ENCODE measurements at regions not wholly inside any gene's neighbourhood (a gene's known extent, or its start where the extent isn't known, plus 50 kb on each side); places are given as distances from the start of the nearest gene placed in this dataset.

GRCh38 chr2:6545795-6546194 is 319.9 kb downstream of the CMPK2 start (continued):
- TF ChIP-seq ZNF597 (CRISPR knock-in tag; IDR thresholded peaks at IDR 0.05) (no peak), DZIP1 (CRISPR knock-in tag; IDR thresholded peaks at IDR 0.05) (no peak), TOE1 (CRISPR knock-in tag; IDR thresholded peaks at IDR 0.05) (no peak), GATAD2A (CRISPR knock-in tag; IDR thresholded peaks at IDR 0.05) (no peak), SALL1 (CRISPR knock-in tag; IDR thresholded peaks at IDR 0.05) (no peak), FOXJ3 (CRISPR knock-in tag; IDR thresholded peaks at IDR 0.05; ENCODE audit: borderline replicate concordance) (no peak), ZNF776 (CRISPR knock-in tag; IDR thresholded peaks at IDR 0.05) (no peak)

- ChIA-PET POLR2A (no interaction called here), CTCF (ENCODE audit: low intra/inter-chr PET ratio, low total read pairs) (no interaction called here)
- ATAC-seq: no peak
- Histone ChIP-seq H2AFZ (ENCODE audit: low read length) (no peak overlapping the region), H3K4me1 (ENCODE audit: insufficient read depth, low read length) (no peaks in the 10 kb centered on the region), H3K79me2 (ENCODE audit: insufficient read depth, low read length) (no peaks in the 10 kb centered on the region), H3K4me3 (replicated peaks in 1 of 3; ENCODE audit: insufficient read depth in 1 of 3, low read depth in 2 of 3, low read length in 3 of 3) (no peak overlapping the region), H3K36me3 (replicated peaks in 1 of 2; ENCODE audit: control insufficient read depth in 1 of 2, insufficient read depth in 2 of 2, low read length in 2 of 2) (no peaks in the 10 kb centered on the region), H3K4me2 (ENCODE audit: low read depth, low read length) (no peak overlapping the region), H3K9ac (ENCODE audit: insufficient read depth, low read depth, low read length) (no peak overlapping the region), H3K27ac (ENCODE audit: extremely low read length, insufficient read depth, low read length) (no peak overlapping the region), H3K9me3 (ENCODE audit: low read length) (peaks cover 28% of the 10 kb centered on the region; the same call in 1 of the 2 replicates), H3K27me3 (ENCODE audit: control insufficient read depth in 1 of 2, insufficient read depth in 2 of 2, low read length in 2 of 2) (no peaks in the 10 kb centered on the region), H4K20me1 (ENCODE audit: insufficient read depth, low read length) (no peaks in the 10 kb centered on the region)
- 20% methylated on average over 7 of the region's 7 CpGs for WGBS (ENCODE audit: low lambda C conversion rate)
- intact Hi-C loops (cut with micrococcal nuclease; ENCODE audit: unreplicated experiment) (no loop called here), in situ Hi-C loops (cut with HindIII; ENCODE audit: extremely low pct_ligation_motif_present, low pct_unique_long_range_greater_than_20kb) (no loop called here)
- TF ChIP-seq CHD2 (IDR thresholded peaks at IDR 0.05; ENCODE audit: low read depth, low read length): no peak
- no peak for TF ChIP-seq NCOR1 (IDR thresholded peaks at IDR 0.05; ENCODE audit: borderline replicate concordance, low read length)
- TF ChIP-seq ZNF703 (CRISPR knock-in tag; IDR thresholded peaks at IDR 0.05; ENCODE audit: borderline replicate concordance): no peak
- no peak for TF ChIP-seq MIXL1 (CRISPR knock-in tag; IDR thresholded peaks at IDR 0.05)
- TF ChIP-seq NRL (CRISPR knock-in tag; IDR thresholded peaks at IDR 0.05; ENCODE audit: borderline replicate concordance): no peak
- no peak for TF ChIP-seq ZFP62 (CRISPR knock-in tag; IDR thresholded peaks at IDR 0.05)
- no peak for TF ChIP-seq NFE2L2 (IDR thresholded peaks at IDR 0.05; ENCODE audit: low read length)
- TF ChIP-seq ZNF770 (CRISPR knock-in tag; IDR thresholded peaks at IDR 0.05): no peak
- TF ChIP-seq ZNF589 (CRISPR knock-in tag; conservative IDR thresholded peaks at IDR 0.05): no peak
- no peak for TF ChIP-seq ZMYM4 (CRISPR knock-in tag; IDR thresholded peaks at IDR 0.05)
- no peak for TF ChIP-seq NCOA5 (CRISPR knock-in tag; IDR thresholded peaks at IDR 0.05)
- no peak for TF ChIP-seq ZNF558 (CRISPR knock-in tag; IDR thresholded peaks at IDR 0.05; ENCODE audit: borderline replicate concordance)
- no peak for TF ChIP-seq YEATS4 (CRISPR knock-in tag; IDR thresholded peaks at IDR 0.05; ENCODE audit: borderline replicate concordance)
- no peak for FAIRE-seq
- no peak for DNase-seq (ENCODE audit: low spot score)
- BruUV-seq (replicated peaks): no TSS peak
These were observed 311.2 kb downstream of the CMPK2 start for GRCh38 chr2:6554466-6554865.

Data from HepG2 (cell line).